ENCODE measurements at regions not wholly inside any gene's neighbourhood (a gene's known extent, or its start where the extent isn't known, plus 50 kb on each side); places are given as distances from the start of the nearest gene placed in this dataset.
A peak's percentile ranks its signal among the peaks of the same experiment; 100 is the strongest.

- Histone ChIP-seq H3K4me2 (ENCODE audit: low read length) (no peak overlapping the region), H4K20me1 (ENCODE audit: low read length) (no peaks in the 10 kb centered on the region), H3K9me3 (ENCODE audit: low read length) (no peaks in the 10 kb centered on the region), H3F3A (ENCODE audit: low read length, unreplicated experiment) (no peaks in the 10 kb centered on the region), H3K4me3 (ENCODE audit: low read length) (no peak overlapping the region), H3K36me3 (ENCODE audit: low read depth, low read length) (no peaks in the 10 kb centered on the region), H3K9me2 (replicated peaks; ENCODE audit: low read length) (no peaks in the 10 kb centered on the region), H3K27ac (ENCODE audit: low read length) (no peak overlapping the region), H2AFZ (ENCODE audit: low read length) (no peak overlapping the region), H3K4me1 (ENCODE audit: insufficient read depth, low read length) (no peaks in the 10 kb centered on the region), H3K9ac (ENCODE audit: low read length) (no peak overlapping the region), H3K79me2 (ENCODE audit: low read length) (no peaks in the 10 kb centered on the region), H3K27me3 (ENCODE audit: low read length) (no peaks in the 10 kb centered on the region)
- CTCF ChIA-PET = no interaction called here
- no peak for TF ChIP-seq EZH2phosphoT487 (IDR thresholded peaks at IDR 0.05; ENCODE audit: borderline replicate concordance, low read length)
- TF ChIP-seq EZH2 (IDR thresholded peaks at IDR 0.05; ENCODE audit: low read length, unreplicated experiment) = no peak
- TF ChIP-seq, protein P1, sequence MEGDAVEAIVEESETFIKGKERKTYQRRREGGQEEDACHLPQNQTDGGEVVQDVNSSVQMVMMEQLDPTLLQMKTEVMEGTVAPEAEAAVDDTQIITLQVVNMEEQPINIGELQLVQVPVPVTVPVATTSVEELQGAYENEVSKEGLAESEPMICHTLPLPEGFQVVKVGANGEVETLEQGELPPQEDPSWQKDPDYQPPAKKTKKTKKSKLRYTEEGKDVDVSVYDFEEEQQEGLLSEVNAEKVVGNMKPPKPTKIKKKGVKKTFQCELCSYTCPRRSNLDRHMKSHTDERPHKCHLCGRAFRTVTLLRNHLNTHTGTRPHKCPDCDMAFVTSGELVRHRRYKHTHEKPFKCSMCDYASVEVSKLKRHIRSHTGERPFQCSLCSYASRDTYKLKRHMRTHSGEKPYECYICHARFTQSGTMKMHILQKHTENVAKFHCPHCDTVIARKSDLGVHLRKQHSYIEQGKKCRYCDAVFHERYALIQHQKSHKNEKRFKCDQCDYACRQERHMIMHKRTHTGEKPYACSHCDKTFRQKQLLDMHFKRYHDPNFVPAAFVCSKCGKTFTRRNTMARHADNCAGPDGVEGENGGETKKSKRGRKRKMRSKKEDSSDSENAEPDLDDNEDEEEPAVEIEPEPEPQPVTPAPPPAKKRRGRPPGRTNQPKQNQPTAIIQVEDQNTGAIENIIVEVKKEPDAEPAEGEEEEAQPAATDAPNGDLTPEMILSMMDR (conservative IDR thresholded peaks at IDR 0.05; ENCODE audit: low read depth, low read length) = no peak
- DNase-seq (no peak), ATAC-seq (no peak)
- no TSS peak for BruUV-seq (replicated peaks)
- POLR2A ChIA-PET (ENCODE audit: unreplicated experiment) = no interaction called here
- intact Hi-C loops (cut with micrococcal nuclease) = no loop called here
Observed at GRCh38 chr7:41835976-41836530, 133.2 kb upstream of the INHBA start.

DNA sequence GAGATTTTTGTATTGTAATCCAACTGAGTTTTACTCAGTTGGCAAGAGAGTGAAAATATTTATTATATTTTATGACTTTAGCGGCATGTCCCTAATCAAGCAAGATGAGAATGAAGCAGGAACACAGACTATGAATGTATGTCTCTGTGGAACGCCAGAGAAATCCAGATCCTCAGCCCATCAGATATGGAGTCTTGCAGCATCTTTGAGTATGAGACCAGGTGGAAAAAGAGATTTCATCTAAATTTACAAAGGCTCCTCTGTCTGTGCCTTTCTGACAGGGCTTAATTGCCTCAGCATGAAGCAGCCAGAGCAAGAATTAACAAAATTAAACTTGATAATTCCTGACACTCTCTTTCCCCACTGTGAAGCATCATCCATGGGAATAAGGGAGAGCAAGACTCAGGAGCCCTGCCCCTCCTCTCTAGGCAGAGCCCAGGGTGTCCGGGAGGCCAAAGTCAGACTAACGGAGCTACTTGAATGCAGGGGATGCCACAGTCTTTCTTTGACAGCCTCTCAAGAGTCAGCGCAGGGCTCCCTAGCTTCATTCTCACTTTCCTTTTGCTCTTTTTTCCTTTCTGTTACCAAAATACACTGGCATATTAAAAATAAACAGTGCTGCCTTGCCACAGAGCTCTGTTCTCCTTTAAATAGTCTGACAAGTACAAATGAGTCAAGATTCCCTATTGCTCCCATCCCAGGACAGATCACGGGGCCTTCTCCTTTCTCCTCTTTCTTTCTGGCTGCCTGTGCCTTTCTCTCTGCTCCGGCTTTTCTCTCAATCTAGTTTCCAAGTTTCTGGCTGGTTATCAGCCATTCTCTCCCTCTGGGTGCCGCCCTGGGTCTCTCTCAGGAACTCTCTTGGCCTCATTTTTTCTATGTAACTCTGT is 132.2 kb upstream of the INHBA start:
- H3K27ac ChIP-seq (ENCODE audit: low read length) = no peak overlapping the region
- ATAC-seq = no peak
- H3K27me3 ChIP-seq (ENCODE audit: low read length) = no peaks in the 10 kb centered on the region
- H3K9me2 ChIP-seq (replicated peaks; ENCODE audit: low read length) = no peaks in the 10 kb centered on the region
- H3K4me1 ChIP-seq (ENCODE audit: insufficient read depth, low read length) = no peaks in the 10 kb centered on the region
- no peak for DNase-seq
- POLR2A ChIA-PET (ENCODE audit: unreplicated experiment) = interaction anchor here (0.6 kb wide), 1 partner anchor 1115 kb away, joined by 3 read pairs; no protein-coding TSS in a partner anchor
- BruUV-seq (replicated peaks) = no TSS peak
- no peak overlapping the region for H3K4me3 ChIP-seq (ENCODE audit: low read length)
- no peak overlapping the region for H3K4me2 ChIP-seq (ENCODE audit: low read length)
- no peaks in the 10 kb centered on the region for H3F3A ChIP-seq (ENCODE audit: low read length, unreplicated experiment)
- H3K9me3 ChIP-seq (ENCODE audit: low read length) = no peaks in the 10 kb centered on the region
- H3K9ac ChIP-seq (ENCODE audit: low read length) = no peak overlapping the region
- H3K79me2 ChIP-seq (ENCODE audit: low read length) = no peaks in the 10 kb centered on the region
- H4K20me1 ChIP-seq (ENCODE audit: low read length) = no peaks in the 10 kb centered on the region
- CTCF ChIA-PET = interaction anchor here (0.6 kb wide), 1 partner anchor 380 kb away, joined by 3 read pairs; no protein-coding TSS in a partner anchor
- intact Hi-C loops (cut with micrococcal nuclease) = no loop called here
- H3K36me3 ChIP-seq (ENCODE audit: low read depth, low read length) = no peaks in the 10 kb centered on the region
- TF ChIP-seq EZH2 (IDR thresholded peaks at IDR 0.05; ENCODE audit: low read length, unreplicated experiment) (no peak), EZH2phosphoT487 (IDR thresholded peaks at IDR 0.05; ENCODE audit: borderline replicate concordance, low read length) (no peak)
- TF ChIP-seq, protein P1 (conservative IDR thresholded peaks at IDR 0.05; ENCODE audit: low read depth, low read length) = no peak
- H2AFZ ChIP-seq (ENCODE audit: low read length) = 0 out of 2 replicates have a peak overlapping the region, but pooled peaks have one; percentile 20

DNA sequence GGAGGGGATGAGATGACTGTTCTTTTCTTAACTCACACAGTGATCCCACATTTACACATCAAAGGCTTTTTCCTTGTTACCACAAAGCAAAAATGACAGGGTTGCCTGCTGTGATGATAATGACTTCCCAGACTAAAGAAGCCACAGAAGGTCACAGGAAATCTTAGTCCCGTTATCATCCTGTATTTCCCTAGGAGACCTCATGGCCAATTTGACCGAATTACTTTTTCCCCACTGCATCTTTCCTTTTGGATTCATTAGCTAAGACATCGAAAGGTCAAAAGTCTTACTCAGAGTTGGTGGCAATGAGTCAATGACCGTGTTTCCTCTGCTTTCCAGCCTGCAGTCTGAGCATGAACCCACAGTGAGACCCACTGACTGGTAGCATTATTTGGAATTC is 130.1 kb upstream of the INHBA start:
- BruUV-seq (replicated peaks) = no TSS peak
- TF ChIP-seq, protein P1 (conservative IDR thresholded peaks at IDR 0.05; ENCODE audit: low read depth, low read length) = no peak
- no peak overlapping the region for H3K4me2 ChIP-seq (ENCODE audit: low read length)
- H3K79me2 ChIP-seq (ENCODE audit: low read length) = no peaks in the 10 kb centered on the region
- H3K4me3 ChIP-seq (ENCODE audit: low read length) = no peak overlapping the region
- H3K4me1 ChIP-seq (ENCODE audit: insufficient read depth, low read length) = no peaks in the 10 kb centered on the region
- no peaks in the 10 kb centered on the region for H3F3A ChIP-seq (ENCODE audit: low read length, unreplicated experiment)
- POLR2A ChIA-PET (ENCODE audit: unreplicated experiment) = no interaction called here
- no peak overlapping the region for H3K9ac ChIP-seq (ENCODE audit: low read length)
- no peaks in the 10 kb centered on the region for H4K20me1 ChIP-seq (ENCODE audit: low read length)
- H3K27ac ChIP-seq (ENCODE audit: low read length) = no peak overlapping the region
- no peaks in the 10 kb centered on the region for H3K9me3 ChIP-seq (ENCODE audit: low read length)
- no peaks in the 10 kb centered on the region for H3K9me2 ChIP-seq (replicated peaks; ENCODE audit: low read length)
- intact Hi-C loops (cut with micrococcal nuclease) = no loop called here
- DNase-seq = no peak
- no peak for ATAC-seq
- H3K27me3 ChIP-seq (ENCODE audit: low read length) = no peaks in the 10 kb centered on the region
- CTCF ChIA-PET = no interaction called here
- H3K36me3 ChIP-seq (ENCODE audit: low read depth, low read length) = no peaks in the 10 kb centered on the region
- H2AFZ ChIP-seq (ENCODE audit: low read length) = no peak overlapping the region
